Tibial nerve (tissue), 4 donors: ENCODE measurements at regions not wholly inside any gene's neighbourhood (a gene's known extent, or its start where the extent isn't known, plus 50 kb on each side); places are given as distances from the start of the nearest gene placed in this dataset.

Experiments
- CTCF ChIP-seq, 5 experiments: fragments of 200-600 bp in 3 of 5; fragments of 450-650 bp in 2 of 5; sonication (generic) in 3 of 5; IDR thresholded peaks; one replicate each; pipeline ENCODE4 v1.5.1; 2016 to 2019; ENCODE audit warnings: antibody characterized with exemption in 5 of 5, mild to moderate bottlenecking in 3 of 5, moderate library complexity in 2 of 5
- EP300 ChIP-seq, 2 donors: sonication (generic); formaldehyde crosslinking; IDR thresholded peaks; one replicate each; pipeline ENCODE4 v1.6.1; 2017; ENCODE audit warnings: antibody characterized with exemption in 2 of 2, mild to moderate bottlenecking in 1 of 2
- POLR2A ChIP-seq, 2 donors: fragments of 450-650 bp; IDR thresholded peaks; one replicate each; pipeline ENCODE4 v1.6.1; 2017; ENCODE audit warnings: antibody characterized with exemption in 2 of 2, mild to moderate bottlenecking in 2 of 2, moderate library complexity in 2 of 2

- TF ChIP-seq CTCF (IDR thresholded peaks at IDR 0.05) (no peak), EP300 (IDR thresholded peaks at IDR 0.05) (no peak), POLR2A (IDR thresholded peaks at IDR 0.05) (no peak)
Observed at GRCh38 chr2:151171186-151171585, 90.5 kb downstream of the RBM43 start.
